B cell (primary cell): ENCODE measurements at regions not wholly inside any gene's neighbourhood (a gene's known extent, or its start where the extent isn't known, plus 50 kb on each side); places are given as distances from the start of the nearest gene placed in this dataset.

ENCODE experiments used
- ATAC-seq: fragments of 200-7000 bp; cut with Tn5 transposase; one replicate; pipeline ENCODE4 v1.10.0; 2021; ENCODE audit warnings: low read depth, mild to moderate bottlenecking, moderate number of reproducible peaks, moderate library complexity
- CTCF ChIA-PET: fragments of 350-600 bp; sonication (Branson Sonifier 250); formaldehyde crosslinking; loops from one replicate; lab custom pipeline; 2021; ENCODE audit warnings: antibody characterized with exemption, inconsistent platforms; lab: Charles Lee
- POLR2A ChIA-PET: fragments of 350-600 bp; sonication (Branson Sonifier 250); formaldehyde crosslinking; loops from one replicate; lab custom pipeline; 2021; ENCODE audit warnings: antibody characterized with exemption; lab: Charles Lee
- DNase-seq: peaks from one replicate; pipeline ENCODE4 v3.0.0; 2013
- H2AFZ ChIP-seq: 2 replicates; pipeline ENCODE4 v1.6.1; 2012; ENCODE audit warnings: mild to moderate bottlenecking, low read depth, low read length; ENCODE audit not compliant: insufficient read depth, poor library complexity, severe bottlenecking
- H3K27ac ChIP-seq, 2 donors: 1 replicate in 1 of 2; 2 replicates in 1 of 2; pipeline ENCODE4 v1.5.1; 2012 to 2013; ENCODE audit warnings: low read length in 2 of 2, mild to moderate bottlenecking in 2 of 2, moderate library complexity in 1 of 2
- H3K27me3 ChIP-seq, 4 experiments: fragments of 200-600 bp in 1 of 4; sonication (generic) in 1 of 4; replicated peaks in 1 of 4; 1 replicate in 2 of 4; 2 replicates in 2 of 4; pipeline versions ENCODE4 v1.6.1 to v1.7.0; 2013 to 2016; ENCODE audit warnings: low read length in 3 of 4, mild to moderate bottlenecking in 2 of 4, mixed read lengths in 1 of 4, moderate library complexity in 1 of 4; ENCODE audit not compliant: insufficient read depth in 4 of 4, control insufficient read depth in 3 of 4; ENCODE audit errors: control extremely low read depth in 1 of 4
- H3K36me3 ChIP-seq, 2 experiments: replicated peaks in 1 of 2; 1 replicate in 1 of 2; 2 replicates in 1 of 2; pipeline versions ENCODE4 v1.6.1 to v1.7.1; 2013; ENCODE audit warnings: low read length in 1 of 2; ENCODE audit not compliant: insufficient read depth in 2 of 2, control insufficient read depth in 1 of 2; ENCODE audit errors: control extremely low read depth in 1 of 2, extremely low read depth in 1 of 2
- H3K4me1 ChIP-seq, 2 donors: fragments of 200-600 bp in 1 of 2; sonication (generic) in 1 of 2; 1 replicate in 1 of 2; 2 replicates in 1 of 2; pipeline versions ENCODE4 v1.5.1 to v1.6.1; 2013 to 2017; ENCODE audit warnings: low read length in 2 of 2; ENCODE audit not compliant: control insufficient read depth in 2 of 2, insufficient read depth in 2 of 2
- H3K4me2 ChIP-seq: replicated peaks from 2 replicates; pipeline ENCODE3; 2012; ENCODE audit warnings: mild to moderate bottlenecking, low read depth, low read length; ENCODE audit not compliant: poor library complexity, severe bottlenecking
- H3K4me3 ChIP-seq, 5 experiments: fragments of 200-600 bp in 1 of 5; sonication (generic) in 1 of 5; 1 replicate in 3 of 5; 2 replicates in 2 of 5; pipeline versions ENCODE4 v1.5.1 to v1.7.0; 2011 to 2016; ENCODE audit warnings: low read length in 4 of 5, mild to moderate bottlenecking in 4 of 5, low read depth in 2 of 5, control low read depth in 1 of 5, moderate library complexity in 1 of 5; ENCODE audit not compliant: insufficient read depth in 1 of 5; ENCODE audit errors: control extremely low read depth in 1 of 5, extremely low read depth in 1 of 5
- H3K79me2 ChIP-seq: fragments of 200-600 bp; sonication (generic); one replicate; pipeline ENCODE4 v1.6.0; 2016; ENCODE audit warnings: low read length; ENCODE audit not compliant: control insufficient read depth, insufficient read depth
- H3K9ac ChIP-seq: fragments of 200-600 bp; sonication (generic); 2 replicates; pipeline ENCODE4 v1.6.1; 2017; ENCODE audit warnings: mild to moderate bottlenecking, low read length, moderate library complexity
- H3K9me3 ChIP-seq, 3 donors: one replicate each; pipeline versions ENCODE4 v1.6.1 to v1.7.1; 2013; ENCODE audit warnings: low read length in 2 of 3; ENCODE audit not compliant: control insufficient read depth in 2 of 3, insufficient read depth in 1 of 3; ENCODE audit errors: control extremely low read depth in 1 of 3
- H4K20me1 ChIP-seq: 2 replicates; pipeline ENCODE4 v1.6.0; 2012; ENCODE audit warnings: mild to moderate bottlenecking, low read length; ENCODE audit not compliant: insufficient read depth, control insufficient read depth, poor library complexity, severe bottlenecking
- H3K27ac Mint-ChIP-seq: one replicate; pipeline ENCODE4 v1.8.0; 2021; ENCODE audit warnings: mixed read lengths
- H3K27me3 Mint-ChIP-seq: one replicate; pipeline ENCODE4 v1.8.0; 2021; ENCODE audit warnings: mixed read lengths
- H3K4me1 Mint-ChIP-seq: one replicate; pipeline ENCODE4 v1.8.0; 2021; ENCODE audit warnings: mixed read lengths
- H3K4me3 Mint-ChIP-seq: one replicate; pipeline ENCODE4 v1.8.0; 2021; ENCODE audit warnings: mixed read lengths
- H3K9me3 Mint-ChIP-seq: one replicate; pipeline ENCODE4 v1.8.0; 2022; ENCODE audit warnings: mixed read lengths; ENCODE audit not compliant: insufficient read depth
- EZH2 ChIP-seq: IDR thresholded peaks from 2 replicates; pipeline ENCODE4 v1.6.1; 2012; ENCODE audit warnings: borderline replicate concordance, low read depth, mild to moderate bottlenecking, moderate library complexity, low read length; ENCODE audit not compliant: insufficient read depth, poor library complexity, severe bottlenecking
- WGBS: methylation state at CpG from one replicate; pipeline ENCODE4 v1.1.5; 2013; ENCODE audit warnings: missing lambda C conversion rate; ENCODE audit not compliant: insufficient coverage; 5-methylcytosine and 5-hydroxymethylcytosine counted together
- intact Hi-C: fragments of 100-400 bp; cut with micrococcal nuclease; formaldehyde crosslinking; loops from one replicate; pipeline ENCODE4 v1.10.0; 2022
- TF ChIP-seq, protein P1 (sequence below): fragments of 200-600 bp; IDR thresholded peaks from one replicate; pipeline ENCODE4 v1.8.0; 2022; ENCODE audit warnings: antibody characterized with exemption, mild to moderate bottlenecking

DNA sequence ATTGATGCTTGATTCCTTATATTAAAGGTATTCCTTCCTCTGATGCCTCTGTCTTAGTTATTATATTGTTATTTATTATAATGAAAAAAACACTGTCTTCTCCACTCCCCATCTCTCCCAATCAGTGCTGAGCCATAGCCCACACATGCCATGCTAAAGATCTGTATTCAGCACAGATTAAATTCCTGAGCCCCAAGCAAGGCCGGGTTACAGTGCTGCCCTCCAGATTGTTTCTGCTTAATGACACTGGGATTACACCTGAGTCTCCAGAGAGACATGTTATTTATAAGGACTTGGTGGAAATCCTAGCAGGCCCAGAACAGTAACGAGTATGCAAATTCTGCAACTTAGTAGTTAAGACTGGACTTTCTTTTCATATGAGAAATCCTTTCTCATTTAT, 305.9 kb upstream of the UMPS start:
- Histone ChIP-seq H3K4me1 (no peaks in the 10 kb centered on the region), H4K20me1 (no peaks in the 10 kb centered on the region), H3K27ac (no peak overlapping the region), H3K27me3 (no peaks in the 10 kb centered on the region), H3K36me3 (no peaks in the 10 kb centered on the region), H3K4me2 (no peak overlapping the region), H3K9me3 (no peaks in the 10 kb centered on the region), H3K79me2 (no peaks in the 10 kb centered on the region), H2AFZ (no peak overlapping the region), H3K4me3 (no peak overlapping the region), H3K9ac (no peak overlapping the region)
- ChIA-PET POLR2A (no interaction called here), CTCF (no interaction called here)
- no peak overlapping the region for H3K4me3 Mint-ChIP-seq
- H3K9me3 Mint-ChIP-seq, result no peaks in the 10 kb centered on the region
- intact Hi-C loops, result no loop called here
- no peak overlapping the region for H3K27ac Mint-ChIP-seq
- TF ChIP-seq, protein P1, sequence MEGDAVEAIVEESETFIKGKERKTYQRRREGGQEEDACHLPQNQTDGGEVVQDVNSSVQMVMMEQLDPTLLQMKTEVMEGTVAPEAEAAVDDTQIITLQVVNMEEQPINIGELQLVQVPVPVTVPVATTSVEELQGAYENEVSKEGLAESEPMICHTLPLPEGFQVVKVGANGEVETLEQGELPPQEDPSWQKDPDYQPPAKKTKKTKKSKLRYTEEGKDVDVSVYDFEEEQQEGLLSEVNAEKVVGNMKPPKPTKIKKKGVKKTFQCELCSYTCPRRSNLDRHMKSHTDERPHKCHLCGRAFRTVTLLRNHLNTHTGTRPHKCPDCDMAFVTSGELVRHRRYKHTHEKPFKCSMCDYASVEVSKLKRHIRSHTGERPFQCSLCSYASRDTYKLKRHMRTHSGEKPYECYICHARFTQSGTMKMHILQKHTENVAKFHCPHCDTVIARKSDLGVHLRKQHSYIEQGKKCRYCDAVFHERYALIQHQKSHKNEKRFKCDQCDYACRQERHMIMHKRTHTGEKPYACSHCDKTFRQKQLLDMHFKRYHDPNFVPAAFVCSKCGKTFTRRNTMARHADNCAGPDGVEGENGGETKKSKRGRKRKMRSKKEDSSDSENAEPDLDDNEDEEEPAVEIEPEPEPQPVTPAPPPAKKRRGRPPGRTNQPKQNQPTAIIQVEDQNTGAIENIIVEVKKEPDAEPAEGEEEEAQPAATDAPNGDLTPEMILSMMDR, result no peak
- TF ChIP-seq EZH2, result no peak
- no peaks in the 10 kb centered on the region for H3K27me3 Mint-ChIP-seq
- no peaks in the 10 kb centered on the region for H3K4me1 Mint-ChIP-seq
- ATAC-seq (no peak), DNase-seq (no peak)
- no CpG with 5 or more reads among the region's 2 CpGs for WGBS

DNA sequence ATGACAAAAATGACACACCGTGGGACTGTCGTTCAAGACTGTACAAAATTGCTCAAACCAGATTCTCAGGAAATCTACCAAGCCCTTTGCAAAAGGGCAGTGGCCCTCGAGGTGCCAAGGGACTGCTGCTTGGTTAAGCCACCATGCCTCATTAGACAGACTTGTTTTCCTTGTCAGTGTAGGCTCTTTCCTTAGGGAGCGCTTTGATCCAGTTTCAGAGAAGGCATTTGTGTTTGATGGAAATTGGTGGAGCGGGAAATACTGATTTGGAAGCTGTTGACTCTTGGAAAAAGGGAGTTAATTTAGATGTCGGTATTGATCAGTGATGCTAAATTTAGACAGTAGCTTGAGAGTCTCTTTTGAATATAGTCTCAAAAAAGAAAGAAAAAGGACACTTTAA, 304.3 kb upstream of the UMPS start:
- H3K4me3 Mint-ChIP-seq, result no peak overlapping the region
- ChIA-PET CTCF (no interaction called here), POLR2A (no interaction called here)
- DNase-seq (no peak), ATAC-seq (no peak)
- intact Hi-C loops, result no loop called here
- no peak overlapping the region for H3K27ac ChIP-seq
- no peaks in the 10 kb centered on the region for H3K9me3 ChIP-seq
- no peak overlapping the region for H2AFZ ChIP-seq
- H3K9me3 Mint-ChIP-seq, result no peaks in the 10 kb centered on the region
- no peaks in the 10 kb centered on the region for H3K27me3 Mint-ChIP-seq
- TF ChIP-seq, protein P1, result no peak
- TF ChIP-seq EZH2, result no peak
- H3K4me1 ChIP-seq, result no peaks in the 10 kb centered on the region
- H3K79me2 ChIP-seq, result no peaks in the 10 kb centered on the region
- 82% methylated on average over 4 of the region's 6 CpGs for WGBS
- no peaks in the 10 kb centered on the region for H3K36me3 ChIP-seq
- H3K9ac ChIP-seq, result no peak overlapping the region
- H3K4me1 Mint-ChIP-seq, result no peaks in the 10 kb centered on the region
- H3K27ac Mint-ChIP-seq, result no peak overlapping the region
- H4K20me1 ChIP-seq, result no peaks in the 10 kb centered on the region
- H3K27me3 ChIP-seq, result no peaks in the 10 kb centered on the region
- no peak overlapping the region for H3K4me3 ChIP-seq
- H3K4me2 ChIP-seq, result no peak overlapping the region
